Stomach (tissue), 4 donors: ENCODE measurements at regions not wholly inside any gene's neighbourhood (a gene's known extent, or its start where the extent isn't known, plus 50 kb on each side); places are given as distances from the start of the nearest gene placed in this dataset.

Source experiments
- POLR2A ChIP-seq, 4 donors: fragments of 450-650 bp; IDR thresholded peaks; one replicate each; pipeline ENCODE4 v1.6.1; 2016; ENCODE audit warnings: antibody characterized with exemption in 4 of 4, control low read depth in 2 of 4, mild to moderate bottlenecking in 1 of 4, moderate library complexity in 1 of 4
- POLR2AphosphoS5 ChIP-seq, 3 donors: sonication (generic); formaldehyde crosslinking; IDR thresholded peaks; one replicate each; pipeline ENCODE4 v1.6.1; 2016; ENCODE audit warnings: antibody characterized with exemption in 3 of 3
- TF ChIP-seq, protein P1 (sequence below), 7 experiments: fragments of 450-650 bp in 4 of 7; fragments of 200-600 bp in 3 of 7; sonication (generic) in 3 of 7; IDR thresholded peaks; one replicate each; pipeline ENCODE4 v1.5.1; 2016 to 2019; ENCODE audit warnings: antibody characterized with exemption in 7 of 7, control low read depth in 2 of 7, mild to moderate bottlenecking in 1 of 7

DNA sequence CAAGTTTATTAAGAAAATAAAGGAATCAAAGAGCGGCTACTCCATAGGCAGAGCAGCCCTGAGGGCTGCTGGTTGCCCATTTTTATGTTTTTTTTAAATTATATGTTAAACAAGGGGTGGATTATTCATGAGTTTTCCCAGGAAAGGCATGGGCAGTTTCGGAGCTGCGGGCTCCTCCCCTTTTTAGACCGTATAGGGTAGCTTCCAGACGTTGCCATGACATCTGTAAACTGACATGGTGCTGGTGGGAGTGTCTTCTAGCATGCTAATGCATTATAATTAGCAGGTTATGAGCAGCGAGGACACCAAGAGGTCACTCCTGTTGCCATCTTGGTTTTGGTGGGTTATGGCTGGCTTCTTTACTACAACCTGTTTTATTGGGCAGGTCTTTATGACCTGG lies 301.8 kb downstream of the TFAP2C start:
- TF ChIP-seq, protein P1, sequence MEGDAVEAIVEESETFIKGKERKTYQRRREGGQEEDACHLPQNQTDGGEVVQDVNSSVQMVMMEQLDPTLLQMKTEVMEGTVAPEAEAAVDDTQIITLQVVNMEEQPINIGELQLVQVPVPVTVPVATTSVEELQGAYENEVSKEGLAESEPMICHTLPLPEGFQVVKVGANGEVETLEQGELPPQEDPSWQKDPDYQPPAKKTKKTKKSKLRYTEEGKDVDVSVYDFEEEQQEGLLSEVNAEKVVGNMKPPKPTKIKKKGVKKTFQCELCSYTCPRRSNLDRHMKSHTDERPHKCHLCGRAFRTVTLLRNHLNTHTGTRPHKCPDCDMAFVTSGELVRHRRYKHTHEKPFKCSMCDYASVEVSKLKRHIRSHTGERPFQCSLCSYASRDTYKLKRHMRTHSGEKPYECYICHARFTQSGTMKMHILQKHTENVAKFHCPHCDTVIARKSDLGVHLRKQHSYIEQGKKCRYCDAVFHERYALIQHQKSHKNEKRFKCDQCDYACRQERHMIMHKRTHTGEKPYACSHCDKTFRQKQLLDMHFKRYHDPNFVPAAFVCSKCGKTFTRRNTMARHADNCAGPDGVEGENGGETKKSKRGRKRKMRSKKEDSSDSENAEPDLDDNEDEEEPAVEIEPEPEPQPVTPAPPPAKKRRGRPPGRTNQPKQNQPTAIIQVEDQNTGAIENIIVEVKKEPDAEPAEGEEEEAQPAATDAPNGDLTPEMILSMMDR (IDR thresholded peaks at IDR 0.05), result no peak
- TF ChIP-seq POLR2AphosphoS5 (IDR thresholded peaks at IDR 0.05), result no peak
- TF ChIP-seq POLR2A (IDR thresholded peaks at IDR 0.05), result no peak
